Activated CD4-positive, alpha-beta T cell treated with anti-CD3 and anti-CD28 coated beads, Interleukin-2, amount 10 ng/mL, durations not matched to agents 7 days and 5 days (primary cell): ENCODE measurements at regions not wholly inside any gene's neighbourhood (a gene's known extent, or its start where the extent isn't known, plus 50 kb on each side); places are given as distances from the start of the nearest gene placed in this dataset.

Experiments used
- CTCF ChIA-PET: fragments of 350-600 bp; sonication (Branson Sonifier 250); formaldehyde crosslinking; loops from one replicate; lab custom pipeline; 2021; ENCODE audit warnings: antibody characterized with exemption; lab: Charles Lee
- POLR2A ChIA-PET: fragments of 350-600 bp; sonication (Branson Sonifier 250); formaldehyde crosslinking; loops from one replicate; lab custom pipeline; 2021; ENCODE audit warnings: antibody characterized with exemption; lab: Charles Lee
- DNase-seq: peaks from one replicate; pipeline ENCODE4 v3.0.0-alpha.2; 2020
- H3K27ac Mint-ChIP-seq: one replicate; pipeline ENCODE4 v1.8.0; 2021; ENCODE audit warnings: mild to moderate bottlenecking, moderate library complexity, mixed read lengths
- H3K27me3 Mint-ChIP-seq: one replicate; pipeline ENCODE4 v1.8.0; 2021; ENCODE audit warnings: mixed read lengths
- H3K36me3 Mint-ChIP-seq: one replicate; pipeline ENCODE4 v1.8.0; 2021; ENCODE audit warnings: low read depth, mixed read lengths
- H3K4me1 Mint-ChIP-seq: one replicate; pipeline ENCODE4 v1.8.0; 2021; ENCODE audit warnings: mixed read lengths
- H3K4me3 Mint-ChIP-seq: one replicate; pipeline ENCODE4 v1.8.0; 2021; ENCODE audit warnings: mild to moderate bottlenecking, moderate library complexity, mixed read lengths
- H3K9me3 Mint-ChIP-seq: one replicate; pipeline ENCODE4 v1.8.0; 2021; ENCODE audit warnings: mixed read lengths

DNA sequence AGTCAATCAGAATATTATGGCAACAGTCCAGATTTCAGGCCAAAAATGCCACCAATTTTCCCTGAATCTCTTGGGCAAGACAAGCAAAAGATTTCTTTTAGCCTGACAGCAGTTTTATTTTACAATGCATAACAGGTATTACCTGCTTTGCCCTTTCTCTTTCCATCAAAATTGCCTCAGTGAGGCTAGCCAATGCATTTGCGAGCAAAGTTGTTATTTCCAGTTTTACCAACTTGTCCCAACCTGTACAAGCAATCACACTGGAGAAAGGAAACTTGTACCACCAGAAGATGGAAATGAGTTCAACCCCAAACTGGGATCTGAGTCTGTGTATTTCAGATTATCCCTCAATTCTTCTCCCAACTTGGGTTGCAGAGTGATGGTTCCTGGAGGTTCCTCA, 279.9 kb upstream of the CDYL start:
- H3K9me3 Mint-ChIP-seq, result no peaks in the 10 kb centered on the region
- H3K27me3 Mint-ChIP-seq, result peaks cover 5% of the 10 kb centered on the region
- CTCF ChIA-PET, result no interaction called here
- H3K4me3 Mint-ChIP-seq, result no peak overlapping the region
- POLR2A ChIA-PET, result no interaction called here
- H3K4me1 Mint-ChIP-seq, result no peaks in the 10 kb centered on the region
- H3K27ac Mint-ChIP-seq, result no peak overlapping the region
- no peak for DNase-seq
- no peaks in the 10 kb centered on the region for H3K36me3 Mint-ChIP-seq

DNA sequence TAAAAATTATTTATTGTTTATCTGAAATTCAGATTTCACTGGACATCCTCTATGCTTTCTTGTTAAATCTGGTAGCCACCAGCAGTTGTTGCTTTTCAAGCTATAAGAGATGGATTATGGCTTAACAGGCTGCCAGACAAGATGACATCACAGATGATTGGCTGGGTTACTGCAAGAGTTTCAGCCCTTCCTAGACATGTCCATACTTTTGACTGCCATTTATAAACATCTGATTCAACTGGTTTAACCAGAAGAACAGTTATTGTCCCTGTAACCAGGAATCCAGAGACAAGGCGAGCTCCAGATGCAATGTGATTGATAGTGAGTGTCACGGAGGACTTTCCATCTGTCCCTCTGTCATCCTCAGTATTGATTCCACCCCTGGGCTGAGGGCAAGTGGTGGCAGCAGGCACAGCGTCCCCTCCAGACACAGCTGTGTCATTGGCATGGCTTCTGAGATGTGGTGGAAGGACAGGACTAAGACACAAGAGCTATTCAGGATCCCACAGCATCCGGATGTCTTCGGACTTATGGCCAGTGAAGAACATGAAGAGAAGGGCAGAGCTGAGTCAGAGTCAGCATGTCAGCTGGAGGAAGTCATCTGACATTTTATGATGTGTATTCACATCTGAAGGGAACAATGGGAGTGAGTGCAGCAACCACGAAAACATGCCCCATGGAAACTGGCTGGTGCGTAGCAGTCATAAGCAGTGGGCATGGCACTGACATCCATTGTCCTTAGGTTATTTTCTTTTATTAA, 284.5 kb upstream of the CDYL start:
- Mint-ChIP-seq H3K27me3 (no peaks in the 10 kb centered on the region), H3K36me3 (no peaks in the 10 kb centered on the region), H3K9me3 (peaks cover 22% of the 10 kb centered on the region), H3K4me1 (no peaks in the 10 kb centered on the region), H3K27ac (no peak overlapping the region), H3K4me3 (no peak overlapping the region)
- POLR2A ChIA-PET, result no interaction called here
- no peak for DNase-seq
- CTCF ChIA-PET, result no interaction called here

DNA sequence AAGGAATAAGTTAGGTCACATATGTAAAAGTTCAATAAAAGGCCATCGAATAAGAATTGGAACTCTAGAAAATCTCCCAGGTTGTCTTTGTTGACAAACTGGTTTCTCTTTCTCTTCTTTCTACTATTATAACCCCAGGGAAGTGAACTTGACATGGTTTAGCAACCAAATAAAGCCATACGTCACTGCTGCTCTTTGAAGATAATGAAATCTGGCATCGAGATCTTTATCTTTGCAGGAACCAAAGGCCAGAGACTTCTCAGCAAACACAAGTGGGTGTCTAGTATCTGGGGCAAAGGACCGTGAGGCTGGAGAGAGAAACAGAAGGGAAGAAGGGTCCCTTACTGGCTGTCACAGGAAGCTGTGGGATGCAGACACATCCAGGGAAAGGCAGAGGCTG, 286.7 kb upstream of the CDYL start:
- no peaks in the 10 kb centered on the region for H3K27me3 Mint-ChIP-seq
- POLR2A ChIA-PET, result no interaction called here
- CTCF ChIA-PET, result no interaction called here
- H3K27ac Mint-ChIP-seq, result no peak overlapping the region
- H3K36me3 Mint-ChIP-seq, result no peaks in the 10 kb centered on the region
- DNase-seq, result no peak
- H3K4me3 Mint-ChIP-seq, result no peak overlapping the region
- H3K4me1 Mint-ChIP-seq, result no peaks in the 10 kb centered on the region
- H3K9me3 Mint-ChIP-seq, result peaks cover 22% of the 10 kb centered on the region

DNA sequence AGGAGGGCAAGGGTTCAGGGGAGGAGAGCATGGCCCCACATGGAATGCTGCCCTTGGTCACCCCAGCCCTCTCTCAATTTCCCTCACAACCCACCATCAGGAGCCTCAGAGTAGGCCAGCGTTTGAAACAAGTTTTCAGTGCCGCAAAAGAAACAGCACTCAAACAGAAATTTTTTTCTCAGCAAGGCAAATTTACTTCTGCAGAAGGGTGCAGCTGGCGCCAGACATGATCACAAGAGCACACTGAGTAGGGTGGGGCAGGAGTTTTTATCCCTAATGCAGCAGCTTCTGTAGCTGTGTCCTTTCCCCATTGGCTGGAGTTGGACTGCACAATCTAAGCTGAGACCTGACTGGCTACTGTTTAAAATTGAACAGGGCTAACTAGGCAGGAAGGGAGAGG, 287.8 kb upstream of the CDYL start:
- H3K27ac Mint-ChIP-seq, result no peak overlapping the region
- no peaks in the 10 kb centered on the region for H3K27me3 Mint-ChIP-seq
- DNase-seq, result no peak
- no peaks in the 10 kb centered on the region for H3K4me1 Mint-ChIP-seq
- no peaks in the 10 kb centered on the region for H3K36me3 Mint-ChIP-seq
- CTCF ChIA-PET, result no interaction called here
- peaks cover 22% of the 10 kb centered on the region for H3K9me3 Mint-ChIP-seq
- H3K4me3 Mint-ChIP-seq, result no peak overlapping the region
- POLR2A ChIA-PET, result no interaction called here

DNA sequence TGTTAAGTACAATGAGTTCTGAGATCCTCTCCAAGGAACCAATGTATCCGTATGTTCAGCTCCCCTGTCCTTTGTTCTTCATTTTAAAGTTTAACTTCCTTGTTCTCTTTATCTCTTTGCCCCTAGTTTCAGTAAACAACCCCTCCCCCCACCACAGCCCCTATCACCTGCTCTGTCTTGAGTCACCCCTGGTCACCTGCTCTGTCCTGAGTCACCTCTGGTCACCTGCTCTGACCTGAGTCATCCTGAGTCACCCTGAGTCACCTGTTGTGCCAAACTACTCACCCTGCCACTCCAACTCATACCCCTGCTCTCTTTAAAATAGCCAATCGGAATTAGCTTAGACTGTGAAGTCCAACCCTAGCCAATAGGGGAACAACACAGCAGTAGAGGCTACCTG, 288.7 kb upstream of the CDYL start:
- no peak for DNase-seq
- no peaks in the 10 kb centered on the region for H3K27me3 Mint-ChIP-seq
- peaks cover 22% of the 10 kb centered on the region for H3K9me3 Mint-ChIP-seq
- ChIA-PET POLR2A (no interaction called here), CTCF (no interaction called here)
- H3K36me3 Mint-ChIP-seq, result no peaks in the 10 kb centered on the region
- no peak overlapping the region for H3K27ac Mint-ChIP-seq
- H3K4me1 Mint-ChIP-seq, result no peaks in the 10 kb centered on the region
- no peak overlapping the region for H3K4me3 Mint-ChIP-seq

DNA sequence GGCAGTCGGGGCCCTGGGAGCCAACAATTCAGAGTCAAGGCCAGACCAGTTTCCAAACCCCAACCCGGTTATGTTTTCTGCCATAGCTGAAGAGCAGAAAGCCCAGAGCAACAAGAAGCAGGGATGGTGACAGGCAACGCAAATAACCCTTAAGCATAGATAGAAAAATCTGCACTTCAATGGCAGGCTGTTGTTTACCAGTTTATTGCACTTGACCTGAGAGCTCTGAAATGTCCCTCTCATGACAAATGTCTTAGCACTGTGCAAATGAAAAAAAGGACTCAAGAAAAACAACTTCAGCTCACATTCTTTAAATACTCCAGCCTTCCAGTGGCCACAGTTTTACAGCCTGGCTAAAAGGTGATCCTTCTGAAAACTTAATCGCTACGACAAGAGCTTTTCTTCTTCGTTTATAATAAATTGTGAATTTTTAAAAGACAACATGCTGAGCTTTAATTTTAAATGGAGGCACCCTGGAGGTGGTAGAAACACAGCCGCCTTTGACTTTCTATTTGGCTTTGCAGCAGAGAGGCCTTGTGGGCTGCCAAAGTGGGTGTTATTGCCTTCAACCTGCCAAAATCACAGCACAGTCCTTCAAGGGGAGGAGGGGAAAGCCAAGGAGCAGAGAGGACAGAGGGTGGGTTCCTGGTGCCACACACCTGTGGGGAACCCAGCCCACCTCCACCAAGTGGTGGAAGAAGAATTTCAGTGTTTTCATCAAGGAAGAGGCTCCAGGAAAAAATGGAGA, 289.5 kb upstream of the CDYL start:
- H3K9me3 Mint-ChIP-seq, result peaks cover 22% of the 10 kb centered on the region
- H3K27me3 Mint-ChIP-seq, result no peaks in the 10 kb centered on the region
- no peak overlapping the region for H3K27ac Mint-ChIP-seq
- CTCF ChIA-PET, result no interaction called here
- DNase-seq, result no peak
- no peaks in the 10 kb centered on the region for H3K4me1 Mint-ChIP-seq
- POLR2A ChIA-PET, result no interaction called here
- H3K4me3 Mint-ChIP-seq, result no peak overlapping the region
- no peaks in the 10 kb centered on the region for H3K36me3 Mint-ChIP-seq

DNA sequence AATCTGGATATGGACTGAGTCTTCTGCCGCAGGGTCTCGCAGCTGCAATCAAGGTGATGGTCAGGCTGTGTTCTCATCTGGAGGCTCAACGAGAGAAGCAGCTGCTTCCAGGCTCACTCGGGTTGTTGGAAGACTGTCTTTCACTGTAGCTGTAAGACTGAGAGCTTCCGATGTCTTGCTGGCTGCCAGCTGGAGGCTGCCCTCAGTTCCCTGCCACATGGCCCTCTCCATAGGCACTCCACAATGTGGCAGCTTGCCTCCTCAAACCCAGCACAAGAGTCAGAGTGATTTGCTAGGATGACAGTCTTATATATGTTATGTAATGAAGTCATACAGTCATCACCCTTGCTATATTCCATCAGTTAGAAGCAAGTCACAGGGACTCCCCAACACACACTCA, 290.5 kb upstream of the CDYL start:
- peaks cover 22% of the 10 kb centered on the region for H3K9me3 Mint-ChIP-seq
- no peaks in the 10 kb centered on the region for H3K27me3 Mint-ChIP-seq
- CTCF ChIA-PET, result no interaction called here
- H3K36me3 Mint-ChIP-seq, result no peaks in the 10 kb centered on the region
- DNase-seq, result no peak
- H3K27ac Mint-ChIP-seq, result no peak overlapping the region
- H3K4me1 Mint-ChIP-seq, result no peaks in the 10 kb centered on the region
- H3K4me3 Mint-ChIP-seq, result no peak overlapping the region
- POLR2A ChIA-PET, result no interaction called here

DNA sequence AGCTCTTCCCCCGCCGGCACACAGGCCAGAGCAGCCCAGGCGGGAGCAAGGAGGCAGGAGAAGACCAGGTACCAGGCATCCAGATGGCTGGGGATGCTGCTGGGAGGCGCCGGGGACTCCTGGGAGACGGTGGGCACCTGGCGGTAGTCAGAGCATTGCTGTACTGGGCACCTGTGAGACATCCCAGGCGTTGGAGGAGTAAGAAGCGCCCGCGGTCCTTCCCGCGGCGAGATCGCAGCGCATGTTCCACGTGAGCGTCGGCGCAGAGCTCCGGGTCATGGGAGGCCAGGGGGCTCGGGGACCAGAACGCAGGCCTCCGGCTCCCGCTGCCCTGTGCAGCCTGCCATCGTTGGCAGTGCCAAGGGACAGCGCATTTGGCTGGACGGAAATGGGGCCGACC, 293.7 kb upstream of the CDYL start:
- ChIA-PET POLR2A (no interaction called here), CTCF (no interaction called here)
- H3K27ac Mint-ChIP-seq, result no peak overlapping the region
- H3K27me3 Mint-ChIP-seq, result no peaks in the 10 kb centered on the region
- H3K4me1 Mint-ChIP-seq, result no peaks in the 10 kb centered on the region
- no peak overlapping the region for H3K4me3 Mint-ChIP-seq
- H3K9me3 Mint-ChIP-seq, result peaks cover 1% of the 10 kb centered on the region
- H3K36me3 Mint-ChIP-seq, result no peaks in the 10 kb centered on the region
- DNase-seq, result no peak

DNA sequence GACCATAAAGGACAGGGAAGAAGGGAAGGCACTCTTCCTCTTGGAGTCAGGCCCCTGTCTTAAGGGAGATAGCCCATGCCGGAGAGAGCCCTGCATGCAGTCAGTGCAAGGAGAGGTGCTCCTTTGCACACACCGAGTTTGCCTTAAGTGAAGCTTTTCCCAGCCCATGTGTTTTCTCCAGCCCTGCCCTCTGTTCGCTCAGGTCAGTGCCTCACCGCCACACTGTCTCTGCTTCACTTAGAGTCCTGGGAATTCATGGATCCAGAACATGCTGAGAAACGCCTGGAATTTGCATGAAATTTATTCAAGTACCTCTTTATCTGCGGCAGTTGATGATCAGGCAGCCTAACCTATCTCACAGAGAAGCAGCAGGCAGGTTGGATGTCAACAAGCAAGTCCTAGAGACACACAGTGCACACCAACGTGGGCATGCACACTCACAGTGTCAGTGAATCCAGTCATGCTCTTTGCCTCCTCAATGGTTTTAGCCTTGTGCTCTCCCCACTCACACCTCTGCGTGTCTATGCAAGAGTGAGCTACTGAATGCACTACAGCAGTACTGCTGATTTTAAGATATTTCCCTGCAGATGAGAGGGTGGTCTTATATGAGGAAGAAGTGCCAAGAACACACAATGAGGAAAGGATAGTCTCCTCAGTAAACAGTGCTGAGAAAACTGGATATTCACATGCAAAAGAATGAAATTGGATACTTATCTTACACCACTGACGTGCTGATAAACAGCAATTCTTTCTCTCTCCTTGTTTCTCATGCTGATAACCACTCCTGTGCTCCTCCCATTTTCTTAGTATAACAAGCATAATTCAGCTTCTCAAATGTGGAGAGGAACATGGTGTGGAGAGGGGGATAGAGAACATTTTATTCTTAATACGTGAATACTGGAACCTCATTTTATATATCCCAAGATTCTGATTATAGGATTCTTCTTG, 295.1 kb upstream of the CDYL start:
- H3K27ac Mint-ChIP-seq, result no peak overlapping the region
- H3K9me3 Mint-ChIP-seq, result no peaks in the 10 kb centered on the region
- POLR2A ChIA-PET, result no interaction called here
- H3K27me3 Mint-ChIP-seq, result no peaks in the 10 kb centered on the region
- H3K4me3 Mint-ChIP-seq, result no peak overlapping the region
- H3K36me3 Mint-ChIP-seq, result no peaks in the 10 kb centered on the region
- H3K4me1 Mint-ChIP-seq, result no peaks in the 10 kb centered on the region
- CTCF ChIA-PET, result no interaction called here
- DNase-seq, result no peak

DNA sequence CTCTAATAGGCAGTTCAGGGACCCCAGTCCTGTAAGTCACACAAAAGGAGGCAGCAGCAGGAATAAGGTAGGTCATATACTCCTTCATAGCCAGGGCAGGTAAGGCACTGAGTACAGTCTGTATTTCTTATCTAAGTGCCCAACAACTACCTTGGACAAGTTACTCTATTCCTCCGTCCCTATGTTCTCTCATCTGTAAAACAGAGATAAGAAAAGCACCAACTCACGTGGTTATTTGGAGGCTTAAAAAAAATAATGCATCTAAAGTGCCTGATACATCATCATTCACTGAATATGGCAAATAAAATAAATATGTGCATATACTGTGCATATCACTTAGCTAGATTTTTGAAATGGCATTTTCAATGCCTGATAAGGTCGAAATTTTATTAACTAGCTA, 298.1 kb upstream of the CDYL start:
- DNase-seq, result no peak
- ChIA-PET CTCF (no interaction called here), POLR2A (no interaction called here)
- H3K4me3 Mint-ChIP-seq, result no peak overlapping the region
- H3K27ac Mint-ChIP-seq, result no peak overlapping the region
- no peaks in the 10 kb centered on the region for H3K27me3 Mint-ChIP-seq
- no peaks in the 10 kb centered on the region for H3K36me3 Mint-ChIP-seq
- H3K4me1 Mint-ChIP-seq, result no peaks in the 10 kb centered on the region
- no peaks in the 10 kb centered on the region for H3K9me3 Mint-ChIP-seq

DNA sequence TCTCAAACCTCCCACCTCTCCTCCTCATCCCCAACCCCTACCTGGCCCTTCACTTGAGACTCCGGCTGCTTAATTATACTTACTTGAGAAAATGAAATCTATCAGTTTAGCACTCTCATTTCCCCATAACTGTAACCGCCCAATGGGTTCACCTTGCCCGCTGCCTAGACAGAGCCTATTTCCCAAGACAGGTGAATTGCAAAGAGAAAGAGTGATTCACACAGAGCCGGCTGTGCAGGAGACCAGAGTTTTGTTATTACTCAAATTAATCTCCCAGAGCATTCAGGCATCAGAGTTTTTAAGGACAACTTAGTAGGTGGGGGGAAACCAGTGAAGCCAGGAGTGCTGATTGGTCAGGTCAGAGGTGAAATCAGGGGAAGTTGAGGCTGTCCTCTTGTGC, 301.4 kb upstream of the CDYL start:
- POLR2A ChIA-PET, result no interaction called here

DNA sequence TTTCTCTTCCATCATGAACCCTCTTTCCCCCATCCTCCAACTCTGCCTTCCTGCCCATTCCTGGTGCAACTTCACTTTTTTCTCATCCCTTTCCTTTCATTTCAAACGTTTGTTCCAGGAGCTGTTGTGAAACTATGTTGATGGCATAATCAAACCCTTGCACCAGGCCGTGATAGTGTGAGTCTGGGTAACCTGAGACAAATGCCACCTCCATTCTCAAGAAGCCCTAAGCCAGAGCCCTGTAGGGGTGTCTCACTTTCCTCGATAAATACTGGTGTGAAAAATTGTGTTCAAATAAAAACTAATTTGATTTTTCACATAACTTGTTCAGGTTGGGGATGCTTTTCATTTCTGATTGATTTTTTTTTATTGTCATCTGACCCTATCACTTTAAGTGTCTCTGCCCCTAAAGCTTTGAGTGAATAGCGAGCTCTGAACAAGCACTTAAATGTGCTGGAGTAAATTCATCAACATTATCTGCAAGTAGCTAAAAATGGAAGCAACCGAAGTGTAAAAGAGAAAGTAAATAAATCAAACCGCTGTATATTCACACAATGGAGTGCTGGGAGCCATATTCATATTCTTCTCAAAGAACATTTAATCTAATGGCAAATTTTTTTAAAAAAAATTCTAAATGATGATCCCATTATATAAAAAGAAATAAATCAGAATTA, 303.1 kb upstream of the CDYL start:
- POLR2A ChIA-PET, result no interaction called here
- no peak for DNase-seq
- CTCF ChIA-PET, result interaction anchor here (0.6 kb wide), 1 partner anchor 20 kb away, joined by 3 read pairs; no protein-coding TSS in a partner anchor
- Mint-ChIP-seq H3K36me3 (no peaks in the 10 kb centered on the region), H3K9me3 (peaks cover 19% of the 10 kb centered on the region), H3K4me3 (no peak overlapping the region), H3K27me3 (no peaks in the 10 kb centered on the region), H3K27ac (no peak overlapping the region), H3K4me1 (no peaks in the 10 kb centered on the region)

More for the DNA sequence above, 301.4 kb upstream of the CDYL start:
- H3K27me3 Mint-ChIP-seq, result no peaks in the 10 kb centered on the region
- CTCF ChIA-PET, result no interaction called here
- H3K4me3 Mint-ChIP-seq, result no peak overlapping the region
- H3K36me3 Mint-ChIP-seq, result no peaks in the 10 kb centered on the region
- no peaks in the 10 kb centered on the region for H3K4me1 Mint-ChIP-seq
- H3K27ac Mint-ChIP-seq, result no peak overlapping the region
- no peak for DNase-seq
- peaks cover 15% of the 10 kb centered on the region for H3K9me3 Mint-ChIP-seq
